ENCODE measurements at regions not wholly inside any gene's neighbourhood (a gene's known extent, or its start where the extent isn't known, plus 50 kb on each side); places are given as distances from the start of the nearest gene placed in this dataset.
"Not testable (repeated sequence)": the region's sequence is repeated elsewhere in the genome, so short reads cannot be mapped to it uniquely, and the experiment has no call there.

DNA sequence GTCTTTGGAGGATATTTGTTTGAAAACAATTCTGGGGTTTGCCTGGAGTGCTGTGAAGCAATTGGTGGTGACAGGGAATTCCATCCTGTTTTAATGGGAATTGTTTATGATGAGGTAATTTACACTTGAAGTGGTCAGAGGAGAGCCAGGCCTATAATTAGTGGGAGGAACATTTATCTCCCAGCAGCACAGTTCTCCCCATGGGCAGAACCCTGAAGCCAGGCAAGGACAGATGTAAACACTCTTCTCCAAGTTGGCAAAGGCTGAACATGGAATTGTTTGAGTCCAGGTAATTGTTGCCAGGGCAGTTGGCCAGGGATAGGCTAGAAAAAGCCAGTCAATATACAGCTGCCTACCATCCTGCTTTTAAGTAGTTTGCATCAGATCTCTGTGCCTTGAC, 789.7 kb downstream of the FRK start:
- no peak for DNase-seq (ENCODE audit: low spot score)

- DNase-seq (ENCODE audit: low spot score): no peak
Observed at GRCh38 chr6:115241373-115241772, 819.3 kb downstream of the FRK start.

- no peak for DNase-seq (ENCODE audit: low spot score)
Observed at GRCh38 chr6:115221198-115221597, 839.5 kb downstream of the FRK start.

- DNase-seq (ENCODE audit: low spot score): no peak
Observed at GRCh38 chr6:115220551-115221159, 840.0 kb downstream of the FRK start.

DNA sequence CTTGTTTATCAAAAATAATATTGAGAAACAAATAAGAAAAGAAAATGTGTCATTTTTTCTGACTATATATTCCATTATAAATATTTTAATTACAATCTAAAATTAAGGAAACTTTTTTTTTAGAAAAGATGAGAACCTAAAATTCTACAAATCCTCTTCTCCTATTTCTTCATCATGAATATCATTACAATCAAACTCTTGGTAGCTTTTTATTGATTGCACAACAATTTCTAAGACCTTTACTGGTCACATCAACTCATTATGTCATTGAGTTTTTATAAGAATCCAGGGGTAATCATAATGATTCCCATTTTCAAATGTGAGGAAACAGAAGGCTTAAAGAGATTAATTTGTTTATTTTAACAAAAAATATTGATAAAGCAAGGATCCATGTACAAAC, 841.0 kb downstream of the FRK start:
- no peak for DNase-seq (ENCODE audit: low spot score)

DNA sequence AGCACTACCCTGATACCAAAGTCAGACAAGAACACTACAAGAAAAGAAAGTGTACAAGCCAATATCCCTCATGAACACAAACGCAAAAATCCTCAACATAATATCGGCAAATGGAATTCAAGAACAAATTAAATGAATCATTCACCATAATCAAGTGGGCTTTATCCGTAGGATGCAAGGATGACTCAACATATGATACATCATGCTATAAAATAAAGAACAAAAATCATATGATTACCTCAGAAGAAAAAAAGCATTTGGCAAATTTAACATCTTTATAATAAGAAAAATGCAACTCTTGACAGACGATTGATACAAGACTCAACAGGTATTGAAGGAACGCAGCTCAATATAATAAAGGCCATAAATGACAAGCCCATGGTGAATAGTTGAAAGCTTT, 843.9 kb downstream of the FRK start:
- no peak for DNase-seq (ENCODE audit: low spot score)

DNA sequence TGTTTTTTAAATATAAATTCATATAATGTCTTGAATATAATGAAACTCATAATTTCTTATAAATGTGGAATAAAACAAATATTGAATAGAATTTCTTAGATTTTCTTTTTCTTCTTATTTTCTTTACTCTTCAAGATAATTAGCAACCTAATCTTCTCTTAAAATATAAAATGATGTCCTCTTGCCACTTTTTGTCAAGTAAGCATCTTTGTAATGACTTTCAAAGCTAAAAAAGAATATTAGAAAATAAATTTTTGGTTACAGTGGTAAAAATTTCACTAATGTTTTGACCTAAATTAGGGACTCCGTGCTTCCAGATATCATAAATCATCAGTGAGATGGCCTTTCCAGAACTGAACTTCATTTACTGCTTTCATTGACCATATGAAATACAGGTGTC, 846.4 kb downstream of the FRK start:
- DNase-seq (ENCODE audit: low spot score): no peak

GRCh38 chr6:115203381-115203780, 857.3 kb downstream of the FRK start:
- DNase-seq (ENCODE audit: low spot score): peak; percentile 6

- DNase-seq (ENCODE audit: low spot score): no peak
Observed at GRCh38 chr6:115194981-115195638, 852.3 kb upstream of the HS3ST5 start.

GRCh38 chr6:115191989-115192388, 849.2 kb upstream of the HS3ST5 start:
- DNase-seq (ENCODE audit: low spot score): no peak

GRCh38 chr6:115190534-115190933, 847.7 kb upstream of the HS3ST5 start:
- DNase-seq (ENCODE audit: low spot score): no peak

DNA sequence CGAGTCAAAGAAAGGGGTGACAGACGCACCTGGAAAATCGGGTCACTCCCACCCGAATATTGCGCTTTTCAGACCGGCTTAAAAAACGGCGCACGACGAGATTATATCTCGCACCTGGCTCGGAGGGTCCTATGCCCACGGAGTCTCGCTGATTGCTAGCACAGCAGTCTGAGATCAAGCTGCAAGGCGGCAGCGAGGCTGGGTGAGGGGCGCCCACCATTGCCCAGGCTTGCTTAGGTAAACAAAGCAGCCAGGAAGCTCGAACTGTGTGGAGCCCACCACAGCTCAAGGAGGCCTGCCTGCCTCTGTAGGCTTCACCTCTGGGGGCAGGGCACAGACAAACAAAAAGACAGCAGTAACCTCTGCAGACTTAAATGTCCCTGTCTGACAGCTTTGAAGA, 832.6 kb upstream of the HS3ST5 start:
- DNase-seq (ENCODE audit: low spot score): not testable (repeated sequence)

- not testable (repeated sequence) for DNase-seq (ENCODE audit: low spot score)
Observed at GRCh38 chr6:115165912-115166311, 823.1 kb upstream of the HS3ST5 start.

DNA sequence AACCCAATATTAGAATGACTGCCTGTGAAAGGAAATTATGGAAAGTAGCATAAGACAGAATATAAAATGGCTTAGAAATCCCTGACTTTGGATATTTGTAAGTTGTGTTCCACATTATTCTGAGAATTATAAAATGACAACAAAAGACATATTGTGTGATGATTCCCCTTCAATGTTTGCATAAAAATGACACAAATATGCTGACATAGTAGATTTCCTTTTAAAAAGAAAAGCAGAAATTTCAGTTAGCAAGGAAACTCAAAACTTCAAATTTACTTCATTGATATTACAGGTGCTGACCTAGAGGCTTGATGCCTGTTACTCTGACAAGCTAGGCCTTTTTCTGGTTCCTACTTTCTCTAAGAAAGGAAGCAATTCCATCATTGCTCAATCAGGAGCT, 816.9 kb upstream of the HS3ST5 start:
- no peak for DNase-seq (ENCODE audit: low spot score)

- no peak for DNase-seq (ENCODE audit: low spot score)
Observed at GRCh38 chr6:115137910-115138309, 795.1 kb upstream of the HS3ST5 start.

- no peak for DNase-seq (ENCODE audit: low spot score)
Observed at GRCh38 chr6:115133790-115134189, 791.0 kb upstream of the HS3ST5 start.

- DNase-seq (ENCODE audit: low spot score): no peak
Observed at GRCh38 chr6:115131709-115132490, 789.1 kb upstream of the HS3ST5 start.

GRCh38 chr6:115121513-115121912, 778.7 kb upstream of the HS3ST5 start:
- not testable (repeated sequence) for DNase-seq (ENCODE audit: low spot score)

GRCh38 chr6:115120391-115120790, 777.6 kb upstream of the HS3ST5 start:
- no peak for DNase-seq (ENCODE audit: low spot score)

- DNase-seq (ENCODE audit: low spot score): no peak
Observed at GRCh38 chr6:115091461-115091860, 748.6 kb upstream of the HS3ST5 start.

DNA sequence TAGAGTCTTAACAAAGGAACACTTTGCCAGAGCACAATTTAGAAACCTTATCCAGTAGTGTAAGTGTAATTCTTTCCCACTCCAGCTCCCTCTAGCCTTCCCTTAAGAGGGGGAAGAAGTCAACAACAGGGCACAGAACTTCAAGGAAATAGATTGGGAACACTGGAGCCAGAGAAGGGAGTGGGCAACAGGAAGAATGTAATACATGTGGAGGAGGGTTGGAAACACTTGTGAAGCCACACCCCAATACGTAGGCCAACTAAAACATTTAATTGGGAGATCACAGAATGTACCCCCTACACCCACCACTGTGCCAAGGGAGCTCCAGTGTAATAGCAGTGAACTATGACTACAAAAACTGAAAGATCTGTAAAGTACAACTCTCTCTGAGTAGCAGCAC, 735.7 kb upstream of the HS3ST5 start:
- DNase-seq (ENCODE audit: low spot score): no peak

GRCh38 chr6:115071962-115072361, 729.1 kb upstream of the HS3ST5 start:
- DNase-seq (ENCODE audit: low spot score): no peak

All from Ammon's horn (tissue), 1 donor.